ENCODE measurements at regions not wholly inside any gene's neighbourhood (a gene's known extent, or its start where the extent isn't known, plus 50 kb on each side); places are given as distances from the start of the nearest gene placed in this dataset.

DNA sequence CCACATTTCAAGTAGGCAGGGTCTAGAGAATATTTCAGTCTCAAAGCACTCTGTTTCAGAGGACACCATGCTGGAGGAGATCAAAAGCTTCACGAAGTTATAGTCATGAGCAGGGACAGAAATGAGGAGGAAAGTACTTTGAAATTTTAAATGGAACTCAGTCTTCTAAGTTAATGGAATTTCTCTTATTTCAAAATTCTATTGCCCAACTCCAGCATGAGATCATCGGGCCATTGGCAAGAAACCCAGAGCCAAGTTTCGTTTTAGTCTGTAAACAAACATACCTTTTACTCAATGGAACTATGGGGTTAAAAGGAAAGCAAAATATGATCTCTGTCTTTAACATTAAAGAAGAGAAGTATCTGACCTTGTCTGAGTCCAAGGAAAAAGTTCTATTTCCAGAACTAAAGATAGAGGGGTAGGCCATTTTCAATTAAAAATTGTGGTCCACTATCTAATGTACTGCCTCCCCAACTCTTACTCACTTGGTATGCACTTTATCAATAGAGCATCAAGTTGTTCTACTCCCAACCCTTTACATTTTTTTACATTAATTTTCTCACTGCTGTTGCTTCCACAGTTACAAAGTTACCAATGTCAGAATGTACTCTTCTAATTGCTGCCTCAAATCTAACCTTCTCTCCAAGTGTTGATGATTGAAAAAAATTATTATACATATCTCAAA, 235.3 kb upstream of the NRSN1 start:
- Histone ChIP-seq H3K36me3 (no peaks in the 10 kb centered on the region), H3K27me3 (no peaks in the 10 kb centered on the region), H3K4me3 (no peak overlapping the region), H3K27ac (no peak overlapping the region), H3K4me1 (no peaks in the 10 kb centered on the region), H3K9me3 (no peaks in the 10 kb centered on the region)
- DNase-seq, result no peak
- intact Hi-C loops (cut with DNase I), result no loop called here
- TF ChIP-seq POLR2AphosphoS5 (IDR thresholded peaks at IDR 0.05) (no peak), EP300 (IDR thresholded peaks at IDR 0.05) (no peak), POLR2A (IDR thresholded peaks at IDR 0.05) (no peak)
- TF ChIP-seq, protein P1, sequence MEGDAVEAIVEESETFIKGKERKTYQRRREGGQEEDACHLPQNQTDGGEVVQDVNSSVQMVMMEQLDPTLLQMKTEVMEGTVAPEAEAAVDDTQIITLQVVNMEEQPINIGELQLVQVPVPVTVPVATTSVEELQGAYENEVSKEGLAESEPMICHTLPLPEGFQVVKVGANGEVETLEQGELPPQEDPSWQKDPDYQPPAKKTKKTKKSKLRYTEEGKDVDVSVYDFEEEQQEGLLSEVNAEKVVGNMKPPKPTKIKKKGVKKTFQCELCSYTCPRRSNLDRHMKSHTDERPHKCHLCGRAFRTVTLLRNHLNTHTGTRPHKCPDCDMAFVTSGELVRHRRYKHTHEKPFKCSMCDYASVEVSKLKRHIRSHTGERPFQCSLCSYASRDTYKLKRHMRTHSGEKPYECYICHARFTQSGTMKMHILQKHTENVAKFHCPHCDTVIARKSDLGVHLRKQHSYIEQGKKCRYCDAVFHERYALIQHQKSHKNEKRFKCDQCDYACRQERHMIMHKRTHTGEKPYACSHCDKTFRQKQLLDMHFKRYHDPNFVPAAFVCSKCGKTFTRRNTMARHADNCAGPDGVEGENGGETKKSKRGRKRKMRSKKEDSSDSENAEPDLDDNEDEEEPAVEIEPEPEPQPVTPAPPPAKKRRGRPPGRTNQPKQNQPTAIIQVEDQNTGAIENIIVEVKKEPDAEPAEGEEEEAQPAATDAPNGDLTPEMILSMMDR (IDR thresholded peaks at IDR 0.05), result no peak
- WGBS, 2 donors, result 34 to 70% methylated on average over 3 of the region's 3 CpGs

DNA sequence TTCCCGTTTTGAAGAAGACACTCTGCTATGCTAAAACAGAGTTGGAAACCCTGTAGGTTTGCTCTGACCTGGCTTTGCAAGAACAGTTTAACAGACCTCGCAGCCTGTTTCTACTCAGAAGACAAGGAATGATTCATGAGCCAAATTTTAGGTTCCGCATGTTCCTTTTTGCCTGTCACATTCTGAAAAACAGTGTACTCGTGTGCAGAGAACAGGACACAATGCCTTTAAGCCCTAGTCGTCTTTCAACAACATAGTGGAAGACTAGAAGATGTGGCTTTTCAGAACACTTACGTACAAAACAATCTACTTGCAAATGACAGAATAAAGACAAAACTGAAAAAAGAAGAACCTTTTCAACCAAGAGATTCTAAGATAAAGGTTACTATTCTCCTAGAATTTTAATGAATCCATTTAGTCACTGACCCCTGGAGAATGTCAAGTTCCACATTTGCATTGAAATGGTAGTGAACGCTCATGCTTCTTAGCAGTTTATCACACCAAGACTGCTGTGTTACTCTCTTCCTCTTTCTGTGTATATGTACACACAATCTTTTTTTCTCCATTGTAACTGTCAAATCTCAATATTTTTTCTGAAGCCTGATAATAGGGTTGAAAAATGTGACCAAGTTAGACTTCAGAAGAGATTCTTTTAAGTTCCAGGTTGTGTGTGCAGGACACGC, 220.7 kb upstream of the NRSN1 start:
- no peak overlapping the region for H3K27ac ChIP-seq
- H3K9me3 ChIP-seq, result peaks cover 0 to 4% (median 0%) of the 10 kb centered on the region in 4 donors
- TF ChIP-seq EP300 (IDR thresholded peaks at IDR 0.05) (no peak), POLR2AphosphoS5 (IDR thresholded peaks at IDR 0.05) (peak in 1 of 4 donors; percentile 65), POLR2A (IDR thresholded peaks at IDR 0.05) (no peak)
- TF ChIP-seq, protein P1 (IDR thresholded peaks at IDR 0.05), result no peak
- DNase-seq, result no peak
- no peak overlapping the region for H3K4me3 ChIP-seq
- H3K36me3 ChIP-seq, result no peaks in the 10 kb centered on the region
- intact Hi-C loops (cut with DNase I), result no loop called here
- no peaks in the 10 kb centered on the region for H3K27me3 ChIP-seq
- peaks cover 0 to 12% (median 0%) of the 10 kb centered on the region in 4 donors for H3K4me1 ChIP-seq
- WGBS, 2 donors, result 46 to 70% methylated on average over 8 of the region's 8 CpGs

DNA sequence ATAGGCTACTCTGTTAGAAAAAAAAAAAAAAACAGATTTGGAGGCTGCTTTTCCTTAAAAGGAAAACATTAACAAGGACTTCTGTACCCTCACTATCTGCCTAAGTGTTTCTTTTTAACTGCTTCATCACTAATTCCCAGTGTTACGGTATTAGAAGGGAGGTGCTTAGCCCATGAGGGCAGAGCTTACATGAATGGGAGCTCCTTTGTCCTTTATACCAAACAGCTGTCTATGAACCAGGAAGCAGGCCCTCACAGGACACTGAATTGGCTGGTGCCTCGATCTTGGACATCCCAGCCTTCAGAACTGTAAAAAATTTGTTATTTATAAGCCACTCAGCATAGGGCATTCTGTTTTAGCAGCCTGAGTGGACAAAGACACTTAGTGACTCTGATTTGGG, 215.6 kb upstream of the NRSN1 start:
- no peak overlapping the region for H3K4me3 ChIP-seq
- intact Hi-C loops (cut with DNase I), result no loop called here
- TF ChIP-seq EP300 (IDR thresholded peaks at IDR 0.05), result no peak
- no peak for TF ChIP-seq POLR2AphosphoS5 (IDR thresholded peaks at IDR 0.05)
- TF ChIP-seq, protein P1 (IDR thresholded peaks at IDR 0.05), result no peak
- TF ChIP-seq POLR2A (IDR thresholded peaks at IDR 0.05), result no peak
- no peaks in the 10 kb centered on the region for H3K36me3 ChIP-seq
- H3K27me3 ChIP-seq, result no peaks in the 10 kb centered on the region
- H3K4me1 ChIP-seq, result peaks cover 0 to under 1% (median 0%) of the 10 kb centered on the region in 4 donors
- 22 to 57% methylated on average over 2 of the region's 2 CpGs for WGBS, 2 donors
- H3K27ac ChIP-seq, result no peak overlapping the region
- peaks cover 0 to 4% (median 0%) of the 10 kb centered on the region in 4 donors for H3K9me3 ChIP-seq
- no peak for DNase-seq

DNA sequence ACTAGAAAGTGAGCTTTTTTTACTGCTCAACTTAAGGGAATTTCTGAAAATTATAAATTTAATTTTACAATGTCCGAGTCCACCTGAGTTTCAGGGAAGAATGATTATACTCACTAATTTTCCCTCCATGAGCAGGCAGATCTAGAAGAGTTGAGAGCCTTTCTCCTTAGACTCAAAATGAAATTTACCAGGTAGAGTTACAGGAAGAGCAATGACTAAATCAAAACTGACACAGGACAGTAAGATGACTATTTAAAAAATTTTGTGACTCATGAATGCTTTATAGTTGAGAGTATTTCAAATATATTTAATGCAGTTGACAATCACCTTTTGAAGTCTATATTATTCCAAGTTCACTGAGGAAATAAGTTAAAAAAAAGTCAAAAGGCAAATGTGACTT, 198.1 kb upstream of the NRSN1 start:
- H3K4me3 ChIP-seq, result no peak overlapping the region
- no peak overlapping the region for H3K27ac ChIP-seq
- TF ChIP-seq POLR2AphosphoS5 (IDR thresholded peaks at IDR 0.05) (no peak), POLR2A (IDR thresholded peaks at IDR 0.05) (no peak), EP300 (IDR thresholded peaks at IDR 0.05) (no peak)
- TF ChIP-seq, protein P1 (IDR thresholded peaks at IDR 0.05), result no peak
- 88 to 91% methylated on average over 1 of the region's 1 CpG for WGBS, 2 donors
- H3K36me3 ChIP-seq, result no peaks in the 10 kb centered on the region
- peaks cover 0 to 16% (median 0%) of the 10 kb centered on the region in 4 donors for H3K4me1 ChIP-seq
- H3K27me3 ChIP-seq, result no peaks in the 10 kb centered on the region
- no peak for DNase-seq
- H3K9me3 ChIP-seq, result no peaks in the 10 kb centered on the region
- intact Hi-C loops (cut with DNase I), result no loop called here

Data from sigmoid colon (tissue), 6 donors.